Hematopoietic multipotent progenitor cell (in vitro differentiated cells): ENCODE measurements at regions not wholly inside any gene's neighbourhood (a gene's known extent, or its start where the extent isn't known, plus 50 kb on each side); places are given as distances from the start of the nearest gene placed in this dataset.
A peak's percentile ranks its signal among the peaks of the same experiment; 100 is the strongest.

ENCODE experiments used
- DNase-seq, 3 donors: peaks; one replicate each; pipeline ENCODE4 v3.0.0-alpha.2; 2011 to 2015; ENCODE audit warnings: low read depth in 2 of 3, low spot score in 2 of 3

GRCh38 chr19:30651691-30652090 lies 279.5 kb downstream of the ZNF536 start:
- DNase-seq = no peak

GRCh38 chr19:30651066-30651465 lies 278.9 kb downstream of the ZNF536 start:
- DNase-seq = no peak

DNA sequence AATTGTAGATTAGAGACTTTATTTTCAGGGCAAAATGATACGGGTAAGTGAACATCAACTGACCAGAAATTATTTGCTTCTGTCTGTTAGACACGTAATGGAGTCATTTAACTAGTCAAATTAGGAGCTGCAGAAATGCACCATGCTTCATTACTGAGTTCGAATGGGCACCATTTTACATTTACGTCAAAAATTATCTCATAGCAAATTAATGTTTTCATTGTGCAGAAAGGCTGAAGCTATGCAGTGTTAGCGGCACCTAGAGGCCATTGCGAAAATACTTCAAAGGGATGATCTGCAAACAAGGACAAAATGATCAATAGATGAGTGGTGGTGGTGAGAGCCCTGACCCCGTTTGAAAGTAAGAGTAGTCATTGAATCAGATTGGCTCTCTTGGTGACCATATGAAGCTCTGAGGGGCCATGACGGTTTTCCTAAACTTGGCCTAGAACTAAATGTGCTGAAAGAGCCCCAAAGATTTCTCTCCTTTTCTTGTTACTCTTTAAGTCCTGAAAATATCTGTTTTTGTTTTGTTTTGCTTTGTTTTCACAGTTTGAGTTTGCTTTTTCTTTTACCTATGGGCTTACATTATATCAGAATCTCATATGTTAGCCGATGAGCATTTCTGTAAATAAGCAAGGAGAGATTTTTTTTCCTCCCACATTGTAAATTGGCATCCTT lies 277.9 kb downstream of the ZNF536 start:
- peak in 2 of 3 donors; percentile 44 to 76 for DNase-seq

- no peak for DNase-seq
These were observed 277.0 kb downstream of the ZNF536 start for GRCh38 chr19:30648866-30649862.

DNA sequence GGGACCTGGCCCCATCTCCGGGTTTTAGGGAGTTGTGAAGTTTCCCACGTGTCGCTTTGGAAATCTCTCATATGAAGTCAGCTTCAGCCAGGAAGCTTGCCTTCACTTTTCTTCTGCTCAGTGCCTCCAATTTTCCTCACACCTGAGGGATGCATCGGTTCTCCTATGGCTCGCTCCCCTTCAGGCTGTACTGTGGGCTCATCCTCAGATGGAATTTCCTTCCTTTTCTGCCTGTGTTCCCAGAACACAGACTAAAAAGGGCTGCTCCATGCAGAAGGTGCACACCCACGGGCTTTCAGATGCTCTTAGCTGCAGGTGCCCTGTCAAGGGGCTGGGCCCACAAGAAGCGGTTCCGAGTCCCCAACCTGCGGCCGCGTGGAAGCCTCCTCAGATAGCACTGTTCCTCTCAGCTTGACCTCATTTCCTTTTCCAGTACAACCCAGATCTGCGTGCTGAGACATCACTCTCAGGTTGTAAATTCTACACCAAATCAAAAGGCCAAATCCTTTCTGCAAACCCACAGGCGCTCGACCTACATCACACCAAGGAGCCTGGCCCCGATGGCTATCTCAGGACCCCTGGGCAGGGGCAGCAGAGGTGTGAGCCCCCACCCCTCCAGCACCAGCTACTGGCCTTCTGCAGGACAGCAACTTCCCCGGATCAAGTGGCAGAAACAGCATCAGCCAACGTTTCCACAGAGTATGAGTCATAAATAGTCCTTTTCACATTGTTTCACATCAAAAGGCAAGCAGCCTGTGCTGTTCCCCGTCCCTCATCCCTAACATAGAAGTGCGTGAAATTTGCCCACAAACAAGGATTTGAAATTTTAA lies 275.9 kb downstream of the ZNF536 start:
- DNase-seq = no peak

GRCh38 chr19:30646806-30647205 lies 274.6 kb downstream of the ZNF536 start:
- no peak for DNase-seq

GRCh38 chr19:30645946-30646577 lies 273.9 kb downstream of the ZNF536 start:
- DNase-seq = no peak

- DNase-seq = no peak
These were observed 268.2 kb downstream of the ZNF536 start for GRCh38 chr19:30640252-30640965.

DNA sequence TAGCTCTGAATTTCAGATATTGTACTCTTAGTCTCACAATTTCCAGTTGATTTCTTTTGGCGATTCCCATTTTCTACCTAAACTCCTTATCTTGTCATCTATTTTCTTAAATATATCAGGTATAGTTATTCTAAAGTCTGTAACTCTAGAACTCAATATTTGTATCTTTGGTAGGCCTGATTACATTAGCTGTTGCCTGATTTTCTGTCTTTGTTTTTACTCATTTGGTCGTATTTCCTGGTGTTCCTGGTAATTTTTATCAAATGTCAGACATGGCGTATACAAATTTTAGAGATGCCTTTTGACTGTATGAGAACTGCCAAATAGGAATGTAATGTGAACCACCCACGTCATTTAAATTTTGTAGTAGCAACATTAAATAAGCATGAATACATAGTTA lies 266.7 kb downstream of the ZNF536 start:
- no peak for DNase-seq

DNA sequence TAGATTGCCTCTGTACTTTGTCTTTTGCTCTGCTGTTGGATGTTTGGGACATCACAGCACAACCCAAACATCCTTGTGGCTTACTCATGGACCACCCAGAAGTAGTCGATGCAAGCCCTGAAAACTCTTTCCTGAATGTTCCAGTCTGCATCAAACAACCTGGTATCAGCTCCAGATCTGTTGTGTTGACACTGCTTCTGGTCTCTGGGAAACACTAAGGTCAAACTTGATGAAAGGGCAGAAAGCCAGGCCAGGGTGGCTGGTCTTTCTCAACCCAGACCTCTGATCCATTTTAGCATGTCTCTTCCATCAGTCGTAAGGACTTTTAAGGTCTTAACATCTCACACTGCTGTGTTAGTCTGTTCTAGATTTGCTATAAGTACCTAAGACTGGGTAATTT lies 265.7 kb downstream of the ZNF536 start:
- no peak for DNase-seq

DNA sequence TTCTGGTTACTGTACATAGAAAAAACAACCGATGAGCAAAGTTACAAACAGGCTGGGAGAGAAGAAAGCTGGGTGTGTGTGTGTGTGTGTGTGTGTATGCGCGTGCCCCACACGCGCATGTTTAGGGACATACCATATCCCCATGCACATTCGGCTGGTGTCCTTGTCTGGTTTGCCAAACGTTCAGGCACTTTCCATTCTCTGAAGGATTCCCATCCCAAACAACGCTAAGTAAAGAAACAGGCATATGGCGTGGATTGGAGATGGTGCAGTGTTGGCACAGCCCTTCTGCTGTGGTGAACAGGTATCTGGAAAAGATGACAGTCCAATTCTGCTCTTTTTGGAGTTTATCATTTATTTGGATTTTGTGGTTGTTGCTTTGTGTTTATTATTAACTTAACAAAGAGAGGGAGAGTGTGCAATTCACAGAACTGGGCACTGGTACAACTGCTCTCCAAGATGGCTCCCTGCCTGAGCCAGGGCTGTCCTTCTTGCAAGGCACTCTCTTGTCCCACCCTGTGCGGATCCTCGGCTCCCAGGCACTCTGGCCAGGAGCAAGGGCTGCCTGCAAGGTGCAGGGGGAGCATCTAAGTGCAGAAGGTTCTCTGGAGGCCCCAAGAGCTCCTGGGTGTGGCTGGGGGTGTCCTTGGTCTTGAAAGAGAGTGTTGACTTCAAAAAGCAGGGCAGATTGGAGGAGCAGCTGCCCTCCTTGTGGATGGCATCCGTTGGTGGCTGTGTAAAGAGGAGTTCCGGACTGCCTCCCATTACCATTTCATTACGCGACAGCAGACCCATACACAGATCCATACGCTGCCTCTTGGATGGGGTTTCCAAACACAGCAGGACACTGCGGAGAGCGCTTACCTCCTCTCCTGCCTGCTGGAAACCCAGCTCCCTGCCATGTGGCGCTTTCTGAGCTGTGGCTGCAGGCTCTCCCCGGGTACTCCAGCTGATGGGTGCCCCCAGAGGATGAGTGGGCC lies 263.1 kb downstream of the ZNF536 start:
- no peak for DNase-seq

DNA sequence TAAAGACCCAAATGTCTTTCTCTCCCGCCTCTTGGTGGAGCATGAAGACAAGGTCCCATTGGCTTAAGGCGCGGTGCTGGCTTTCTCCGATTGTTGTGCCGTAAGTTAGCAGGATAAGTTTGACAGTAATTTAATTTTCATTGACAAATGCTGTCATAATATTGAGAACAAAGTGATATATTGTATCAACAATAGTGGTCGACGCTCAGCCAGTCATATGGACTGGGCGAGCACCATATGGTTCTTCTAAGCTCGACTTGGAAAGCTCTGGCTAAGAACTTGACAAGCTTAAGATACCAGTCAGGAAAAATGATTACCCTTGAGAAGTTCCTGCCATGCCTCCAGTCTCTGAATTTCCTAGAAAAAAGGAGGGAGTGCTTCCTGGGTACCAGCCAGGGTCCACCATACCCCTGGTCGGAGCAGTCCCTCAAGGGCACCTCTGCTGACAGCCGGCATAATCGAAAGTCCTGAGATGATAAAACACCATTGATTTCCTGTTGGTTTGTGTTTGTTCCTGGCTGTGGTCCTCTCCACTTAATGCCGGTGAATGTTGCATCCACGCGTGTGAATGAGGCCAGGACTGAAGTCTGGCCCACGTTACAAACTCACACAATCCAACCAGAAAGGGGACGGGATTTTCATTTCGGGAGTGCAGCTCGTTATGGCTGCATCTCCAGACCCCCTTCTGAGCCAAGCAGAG lies 262.1 kb downstream of the ZNF536 start:
- no peak for DNase-seq

DNA sequence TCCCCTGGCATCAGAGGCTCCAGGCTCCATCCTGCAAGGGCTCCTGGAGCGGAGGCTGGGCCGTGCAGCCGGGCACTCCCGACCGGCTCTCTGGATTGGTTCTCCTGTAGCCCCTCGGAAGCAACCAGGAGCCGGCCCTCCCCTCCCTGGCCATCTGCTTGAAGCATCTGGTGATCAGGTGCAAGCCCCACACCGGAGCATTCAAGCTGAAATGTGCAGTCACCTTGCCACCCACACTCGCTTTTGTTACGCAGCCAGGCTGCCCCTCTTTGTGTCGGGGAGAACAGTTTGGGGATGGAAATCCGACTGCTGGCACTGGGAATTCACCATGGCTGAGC lies 258.8 kb downstream of the ZNF536 start:
- no peak for DNase-seq

DNA sequence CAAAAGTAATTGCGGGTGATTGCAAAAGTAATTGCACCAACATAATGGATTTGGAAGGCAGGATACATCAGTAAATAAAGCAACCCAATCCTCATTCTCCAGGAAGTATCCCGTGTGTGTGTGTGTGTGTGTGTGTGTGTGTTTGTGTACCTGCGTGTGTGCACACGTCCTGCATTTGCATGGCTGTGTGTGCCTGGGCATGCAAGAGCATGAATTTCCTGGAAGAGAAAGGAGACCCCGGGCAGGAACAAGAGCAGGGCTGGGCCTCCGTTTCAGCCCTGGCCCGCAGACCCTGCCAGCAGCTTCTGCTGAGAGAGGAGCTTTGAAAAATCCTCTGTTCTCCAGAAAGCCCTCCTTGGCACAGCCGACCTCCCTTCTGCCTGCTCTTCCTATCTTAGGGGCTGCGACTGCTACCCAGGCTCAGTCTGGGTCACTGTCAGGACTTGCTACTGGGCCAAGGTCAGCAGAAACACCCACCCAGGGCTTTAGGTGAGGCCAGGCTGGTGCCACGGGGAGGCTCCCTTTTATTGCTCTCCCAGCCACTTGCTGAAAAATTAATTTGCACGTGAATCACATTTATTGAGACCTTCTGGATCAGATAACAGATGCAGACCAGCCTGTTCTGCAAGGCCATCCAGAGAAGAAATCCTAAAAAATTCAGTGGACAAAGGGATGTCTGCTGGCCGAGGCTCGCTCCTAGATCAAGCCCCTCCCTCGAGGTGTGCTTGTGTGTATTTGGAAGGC lies 258.3 kb downstream of the ZNF536 start:
- DNase-seq = no peak

- DNase-seq = no peak
These were observed 256.9 kb downstream of the ZNF536 start for GRCh38 chr19:30629086-30629485.

DNA sequence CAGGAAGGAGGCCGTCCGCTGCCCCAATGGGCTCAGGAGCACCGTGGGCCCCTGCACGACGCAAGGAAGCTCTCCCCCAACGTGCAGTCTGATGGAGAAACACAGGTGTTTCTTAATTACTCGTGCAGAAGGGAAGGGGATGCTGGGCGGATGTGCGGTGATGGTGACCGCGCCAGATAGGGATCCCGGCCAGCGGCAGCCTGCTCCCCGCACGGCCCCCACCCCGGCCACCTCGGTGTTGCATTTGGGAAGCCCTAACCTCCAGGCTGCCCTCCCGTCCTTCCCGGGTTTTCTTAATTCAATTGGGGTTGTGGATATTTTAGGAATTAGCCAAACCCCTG lies 254.4 kb downstream of the ZNF536 start:
- DNase-seq = no peak

GRCh38 chr19:30625947-30626625 lies 253.9 kb downstream of the ZNF536 start:
- no peak for DNase-seq
